Astrocyte (in vitro differentiated cells and primary cell): ENCODE measurements at regions not wholly inside any gene's neighbourhood (a gene's known extent, or its start where the extent isn't known, plus 50 kb on each side); places are given as distances from the start of the nearest gene placed in this dataset.

Source experiments
- DNase-seq: peaks from one replicate; pipeline ENCODE4 v3.0.0-alpha.2; 2010; ENCODE audit warnings: low read depth
- FAIRE-seq: peaks from 2 replicates; lab custom pipeline; 2011; peaks lifted over from hg19 to GRCh38; lab: Jason Lieb, UNC
- H2AFZ ChIP-seq: 2 replicates; pipeline ENCODE4 v1.6.0; 2012; ENCODE audit warnings: low read depth, low read length, inconsistent platforms
- H3K27ac ChIP-seq: 2 replicates; pipeline ENCODE4 v1.5.1; 2011; ENCODE audit warnings: low read depth, low read length, inconsistent platforms
- H3K27me3 ChIP-seq: 2 replicates; pipeline ENCODE4 v1.6.0; 2011; ENCODE audit warnings: low read length, inconsistent platforms; ENCODE audit not compliant: insufficient read depth
- H3K36me3 ChIP-seq: 2 replicates; pipeline ENCODE4 v1.5.1; 2011; ENCODE audit warnings: low read length, inconsistent platforms; ENCODE audit not compliant: insufficient read depth
- H3K4me1 ChIP-seq: 2 replicates; pipeline ENCODE4 v1.5.1; 2011; ENCODE audit warnings: low read length, inconsistent platforms; ENCODE audit not compliant: insufficient read depth
- H3K4me2 ChIP-seq: 2 replicates; pipeline ENCODE4 v1.6.0; 2012; ENCODE audit warnings: low read length, inconsistent platforms
- H3K4me3 ChIP-seq: 2 replicates; pipeline ENCODE4 v1.5.1; 2011; ENCODE audit warnings: low read depth, mild to moderate bottlenecking, low read length, inconsistent platforms; ENCODE audit not compliant: insufficient read depth
- H3K79me2 ChIP-seq: 2 replicates; pipeline ENCODE4 v1.6.0; 2012; ENCODE audit warnings: mild to moderate bottlenecking, low read length, inconsistent platforms; ENCODE audit not compliant: insufficient read depth
- H3K9ac ChIP-seq: 2 replicates; pipeline ENCODE4 v1.6.0; 2012; ENCODE audit warnings: mild to moderate bottlenecking, low read length, inconsistent platforms
- H3K9me3 ChIP-seq: 2 replicates; pipeline ENCODE4 v1.5.1; 2012; ENCODE audit warnings: low read depth, mild to moderate bottlenecking, low read length, inconsistent platforms; ENCODE audit not compliant: insufficient read depth
- H4K20me1 ChIP-seq: 2 replicates; pipeline ENCODE4 v1.6.0; 2012; ENCODE audit warnings: low read length, inconsistent platforms; ENCODE audit not compliant: insufficient read depth
- H3K27ac Mint-ChIP-seq: one replicate; pipeline ENCODE4 v1.8.0; 2021; ENCODE audit warnings: mild to moderate bottlenecking, mixed read lengths; ENCODE audit not compliant: unreplicated experiment
- H3K27me3 Mint-ChIP-seq: one replicate; pipeline ENCODE4 v1.8.0; 2021; ENCODE audit warnings: low read depth, mixed read lengths; ENCODE audit not compliant: unreplicated experiment
- H3K36me3 Mint-ChIP-seq: one replicate; pipeline ENCODE4 v1.8.0; 2021; ENCODE audit warnings: low read depth, mixed read lengths; ENCODE audit not compliant: unreplicated experiment
- H3K4me1 Mint-ChIP-seq: one replicate; pipeline ENCODE4 v1.8.0; 2021; ENCODE audit warnings: low read depth, mixed read lengths; ENCODE audit not compliant: unreplicated experiment
- H3K4me3 Mint-ChIP-seq: one replicate; pipeline ENCODE4 v1.8.0; 2021; ENCODE audit warnings: mild to moderate bottlenecking, moderate library complexity, mixed read lengths; ENCODE audit not compliant: unreplicated experiment
- H3K9me3 Mint-ChIP-seq: one replicate; pipeline ENCODE4 v1.8.0; 2021; ENCODE audit warnings: mild to moderate bottlenecking, mixed read lengths; ENCODE audit not compliant: unreplicated experiment
- EZH2 ChIP-seq: IDR thresholded peaks from 2 replicates; pipeline ENCODE4 v1.6.1; 2012; ENCODE audit warnings: mild to moderate bottlenecking, low read length, inconsistent platforms; ENCODE audit not compliant: insufficient read depth
- TF ChIP-seq, protein P1 (sequence below): IDR thresholded peaks from 2 replicates; pipeline ENCODE4 v1.5.1; 2011; ENCODE audit warnings: low read depth, mild to moderate bottlenecking, inconsistent platforms, low read length, moderate library complexity; ENCODE audit not compliant: insufficient read depth

DNA sequence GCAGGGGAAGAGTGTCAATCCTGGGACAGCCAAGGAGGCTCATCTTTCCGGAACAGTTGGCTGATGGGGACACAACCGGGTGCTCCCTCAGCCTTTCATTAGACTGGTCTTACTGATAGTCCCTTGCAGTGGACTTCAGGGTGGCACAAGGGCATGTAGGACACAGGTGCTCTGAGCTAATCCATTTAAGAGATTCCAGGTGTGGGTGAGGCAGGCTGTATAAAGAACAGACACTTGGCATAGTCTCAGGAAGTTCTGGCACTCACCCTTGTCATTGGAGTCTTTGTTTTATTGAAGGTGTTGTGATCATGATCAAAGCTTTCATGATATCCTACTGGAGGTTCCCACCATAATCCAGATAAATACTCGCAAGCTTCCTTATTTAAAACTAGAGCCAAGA is 341.6 kb downstream of the EMP1 start:
- Mint-ChIP-seq H3K27me3 (no peaks in the 10 kb centered on the region), H3K9me3 (no peaks in the 10 kb centered on the region), H3K4me3 (no peak overlapping the region), H3K27ac (no peak overlapping the region), H3K4me1 (no peaks in the 10 kb centered on the region), H3K36me3 (no peaks in the 10 kb centered on the region)
- TF ChIP-seq, protein P1, sequence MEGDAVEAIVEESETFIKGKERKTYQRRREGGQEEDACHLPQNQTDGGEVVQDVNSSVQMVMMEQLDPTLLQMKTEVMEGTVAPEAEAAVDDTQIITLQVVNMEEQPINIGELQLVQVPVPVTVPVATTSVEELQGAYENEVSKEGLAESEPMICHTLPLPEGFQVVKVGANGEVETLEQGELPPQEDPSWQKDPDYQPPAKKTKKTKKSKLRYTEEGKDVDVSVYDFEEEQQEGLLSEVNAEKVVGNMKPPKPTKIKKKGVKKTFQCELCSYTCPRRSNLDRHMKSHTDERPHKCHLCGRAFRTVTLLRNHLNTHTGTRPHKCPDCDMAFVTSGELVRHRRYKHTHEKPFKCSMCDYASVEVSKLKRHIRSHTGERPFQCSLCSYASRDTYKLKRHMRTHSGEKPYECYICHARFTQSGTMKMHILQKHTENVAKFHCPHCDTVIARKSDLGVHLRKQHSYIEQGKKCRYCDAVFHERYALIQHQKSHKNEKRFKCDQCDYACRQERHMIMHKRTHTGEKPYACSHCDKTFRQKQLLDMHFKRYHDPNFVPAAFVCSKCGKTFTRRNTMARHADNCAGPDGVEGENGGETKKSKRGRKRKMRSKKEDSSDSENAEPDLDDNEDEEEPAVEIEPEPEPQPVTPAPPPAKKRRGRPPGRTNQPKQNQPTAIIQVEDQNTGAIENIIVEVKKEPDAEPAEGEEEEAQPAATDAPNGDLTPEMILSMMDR = no peak
- no peak for TF ChIP-seq EZH2
- Histone ChIP-seq H3K27me3 (no peaks in the 10 kb centered on the region), H3K27ac (no peak overlapping the region), H3K36me3 (no peaks in the 10 kb centered on the region), H3K4me3 (no peak overlapping the region), H3K9me3 (no peaks in the 10 kb centered on the region), H3K4me1 (no peaks in the 10 kb centered on the region), H3K4me2 (no peak overlapping the region), H4K20me1 (no peaks in the 10 kb centered on the region), H3K9ac (no peak overlapping the region), H2AFZ (no peak overlapping the region), H3K79me2 (no peaks in the 10 kb centered on the region)
- DNase-seq (no peak), FAIRE-seq (no peak)

DNA sequence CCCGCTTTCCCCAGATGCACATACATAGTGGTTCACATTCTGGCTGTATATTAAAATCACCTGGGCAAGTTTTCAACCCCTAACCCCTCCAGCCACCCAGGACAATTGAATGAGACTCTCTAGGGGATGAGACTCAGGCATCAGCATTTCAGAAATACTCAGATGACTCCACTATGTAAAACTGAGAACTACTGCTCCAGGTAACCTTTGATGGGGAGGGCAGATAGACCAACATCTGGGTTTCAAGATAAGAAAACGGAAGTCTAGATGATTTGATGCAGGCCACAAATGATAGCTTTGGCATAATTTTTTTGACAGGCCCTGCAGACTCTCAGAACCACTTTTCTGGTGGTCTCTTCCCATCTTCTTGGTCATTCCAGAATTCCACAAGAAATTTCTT is 341.1 kb downstream of the EMP1 start:
- Mint-ChIP-seq H3K4me3 (no peak overlapping the region), H3K4me1 (no peaks in the 10 kb centered on the region), H3K36me3 (no peaks in the 10 kb centered on the region), H3K27ac (no peak overlapping the region), H3K27me3 (no peaks in the 10 kb centered on the region), H3K9me3 (no peaks in the 10 kb centered on the region)
- Histone ChIP-seq H3K27ac (no peak overlapping the region), H3K4me1 (no peaks in the 10 kb centered on the region), H2AFZ (no peak overlapping the region), H4K20me1 (no peaks in the 10 kb centered on the region), H3K4me3 (no peak overlapping the region), H3K27me3 (no peaks in the 10 kb centered on the region), H3K79me2 (no peaks in the 10 kb centered on the region), H3K36me3 (no peaks in the 10 kb centered on the region), H3K9me3 (no peaks in the 10 kb centered on the region), H3K9ac (no peak overlapping the region), H3K4me2 (no peak overlapping the region)
- TF ChIP-seq, protein P1 = no peak
- TF ChIP-seq EZH2 = no peak
- FAIRE-seq = no peak
- no peak for DNase-seq

DNA sequence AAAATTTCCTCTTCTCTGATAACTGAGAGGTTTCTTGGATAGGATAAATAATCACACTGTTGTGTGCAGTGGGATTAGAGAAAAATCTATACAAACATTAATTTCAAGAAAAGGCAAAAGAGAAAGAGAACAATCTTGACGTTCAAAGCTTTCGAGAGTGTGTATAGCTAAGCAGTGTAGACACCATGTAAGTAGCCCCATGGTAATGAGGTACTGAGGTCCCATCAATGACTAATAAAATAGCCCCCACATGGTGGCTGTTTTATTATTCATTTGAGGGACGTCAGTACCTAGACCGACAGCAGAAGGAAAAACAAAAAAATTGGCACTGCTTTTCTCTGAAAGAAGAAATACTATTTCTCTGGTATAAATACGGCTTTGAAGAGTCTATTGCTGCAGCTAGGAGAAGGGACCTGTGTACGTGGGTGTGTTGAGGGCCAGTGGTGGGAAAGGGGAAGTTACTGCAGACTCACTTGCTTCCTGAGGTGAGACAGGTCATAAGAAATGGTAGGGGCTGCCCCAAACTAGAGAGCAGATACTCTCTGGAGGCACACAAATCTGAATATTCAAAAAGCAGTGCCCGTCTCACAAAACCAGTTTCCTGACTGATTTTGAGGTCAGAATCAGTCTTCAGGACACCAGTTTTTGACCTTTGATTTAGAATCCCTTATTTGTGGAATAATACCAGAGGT is 339.8 kb downstream of the EMP1 start:
- H3K9ac ChIP-seq = no peak overlapping the region
- no peak overlapping the region for H3K4me2 ChIP-seq
- H4K20me1 ChIP-seq = no peaks in the 10 kb centered on the region
- no peaks in the 10 kb centered on the region for H3K79me2 ChIP-seq
- no peak overlapping the region for H2AFZ ChIP-seq
- H3K27ac Mint-ChIP-seq = no peak overlapping the region
- no peaks in the 10 kb centered on the region for H3K36me3 Mint-ChIP-seq
- H3K36me3 ChIP-seq = no peaks in the 10 kb centered on the region
- no peaks in the 10 kb centered on the region for H3K27me3 Mint-ChIP-seq
- no peaks in the 10 kb centered on the region for H3K9me3 ChIP-seq
- H3K27ac ChIP-seq = no peak overlapping the region
- H3K9me3 Mint-ChIP-seq = no peaks in the 10 kb centered on the region
- no peaks in the 10 kb centered on the region for H3K4me1 ChIP-seq
- TF ChIP-seq EZH2 = no peak
- TF ChIP-seq, protein P1 = no peak
- no peak overlapping the region for H3K4me3 Mint-ChIP-seq
- no peak overlapping the region for H3K4me3 ChIP-seq
- DNase-seq = no peak
- FAIRE-seq = no peak
- H3K4me1 Mint-ChIP-seq = no peaks in the 10 kb centered on the region
- no peaks in the 10 kb centered on the region for H3K27me3 ChIP-seq
